ENCODE measurements at regions not wholly inside any gene's neighbourhood (a gene's known extent, or its start where the extent isn't known, plus 50 kb on each side); places are given as distances from the start of the nearest gene placed in this dataset.

- no peak for DNase-seq (ENCODE audit: low read depth)
Measured at GRCh38 chr22:49136041-49136815, 691.4 kb downstream of the BRD1 start.

- no peak for DNase-seq (ENCODE audit: low read depth)
Measured at GRCh38 chr22:49134076-49134475, 693.6 kb downstream of the BRD1 start.

- DNase-seq (ENCODE audit: low read depth): no peak
Measured at GRCh38 chr22:49133541-49133940, 694.1 kb downstream of the BRD1 start.

GRCh38 chr22:49132009-49132408 is 695.7 kb downstream of the BRD1 start:
- no peak for DNase-seq (ENCODE audit: low read depth)

GRCh38 chr22:49129736-49130135 is 697.9 kb downstream of the BRD1 start:
- DNase-seq (ENCODE audit: low read depth): no peak

DNA sequence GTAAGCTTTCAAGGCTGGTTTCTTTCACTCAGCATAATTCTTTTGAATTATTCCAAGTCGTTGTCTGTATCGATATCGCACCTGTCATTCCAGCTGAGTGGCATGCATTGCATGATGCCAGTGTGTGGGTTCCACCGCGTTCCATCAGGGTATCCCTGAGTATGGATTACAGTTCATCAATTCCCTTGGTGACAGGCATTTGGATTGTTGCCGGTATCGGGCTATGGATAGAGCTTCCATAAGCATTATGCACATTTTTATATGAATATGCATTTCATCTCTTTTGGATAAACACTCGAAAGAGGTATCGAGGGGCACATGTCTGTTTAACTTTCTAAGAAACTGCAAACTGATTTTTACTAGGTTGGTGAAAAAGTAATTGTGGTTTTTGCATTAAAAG is 698.8 kb downstream of the BRD1 start:
- DNase-seq (ENCODE audit: low read depth): no peak

GRCh38 chr22:49124608-49125007 is 703.1 kb downstream of the BRD1 start:
- DNase-seq (ENCODE audit: low read depth): no peak

DNA sequence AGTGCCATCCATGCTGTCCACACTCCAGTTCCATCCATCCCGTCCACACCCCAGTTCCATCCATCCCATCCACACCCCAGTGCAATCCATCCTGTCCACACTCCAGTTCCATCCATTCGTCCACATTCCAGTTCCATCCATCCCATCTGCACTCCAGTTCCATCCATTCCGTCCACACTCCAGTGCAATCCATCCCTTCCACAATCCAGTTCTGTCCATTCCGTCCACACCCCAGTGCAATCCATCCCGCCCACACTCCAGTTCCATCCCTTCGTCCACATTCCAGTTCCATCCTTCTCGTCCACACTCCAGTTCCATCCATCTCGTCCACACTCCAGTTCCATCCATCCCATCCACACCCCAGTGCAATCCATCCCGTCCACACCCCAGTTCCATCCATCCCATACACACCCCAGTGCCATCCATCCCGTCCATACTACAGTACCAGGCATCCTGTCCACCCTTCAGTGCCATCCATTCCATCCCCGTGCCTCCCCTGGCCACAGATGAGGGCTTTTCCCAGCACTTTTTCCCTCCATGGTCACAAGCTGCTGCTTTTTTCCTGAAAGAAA is 704.0 kb downstream of the BRD1 start:
- DNase-seq (ENCODE audit: low read depth): no peak

DNA sequence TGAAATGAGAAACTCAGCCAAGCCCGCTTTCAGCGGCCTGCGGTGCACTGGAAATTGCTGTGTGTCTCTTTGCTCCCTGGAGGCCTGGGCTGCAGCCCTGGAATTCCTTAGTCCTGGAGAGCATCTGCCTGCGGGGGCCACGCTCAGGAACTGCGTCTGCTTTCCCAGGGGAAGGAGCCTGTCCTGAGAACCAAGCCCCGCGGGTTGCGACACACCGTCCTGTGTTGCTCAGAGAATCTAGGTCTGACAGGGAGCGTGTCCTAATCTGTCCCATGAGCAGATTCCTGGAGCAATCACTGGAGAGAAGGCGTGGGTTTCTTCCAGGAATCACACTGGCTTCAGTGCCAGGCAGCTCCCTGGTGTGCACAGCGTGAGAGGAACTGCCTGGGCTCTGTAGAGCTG is 708.1 kb downstream of the BRD1 start:
- no peak for DNase-seq (ENCODE audit: low read depth)

DNA sequence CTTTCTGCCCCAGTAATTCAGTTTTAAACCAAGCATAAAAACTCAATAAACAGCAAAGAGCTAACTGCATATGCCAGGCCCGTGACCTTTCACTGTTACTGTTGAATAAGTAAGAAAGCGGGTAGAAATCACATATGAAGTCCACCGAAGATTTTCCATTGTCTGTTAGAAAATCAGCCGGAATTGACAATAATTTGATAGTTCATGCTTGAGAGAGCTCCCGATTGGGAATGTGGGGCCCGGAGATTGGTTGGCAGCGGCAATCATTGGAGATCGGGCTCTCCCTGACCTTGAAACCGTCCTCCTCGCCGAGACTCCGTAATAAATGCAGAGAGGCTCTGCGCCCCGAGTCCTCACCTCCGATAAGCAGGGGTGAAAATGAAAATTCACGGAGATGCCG is 709.6 kb downstream of the BRD1 start:
- no peak for DNase-seq (ENCODE audit: low read depth)

DNA sequence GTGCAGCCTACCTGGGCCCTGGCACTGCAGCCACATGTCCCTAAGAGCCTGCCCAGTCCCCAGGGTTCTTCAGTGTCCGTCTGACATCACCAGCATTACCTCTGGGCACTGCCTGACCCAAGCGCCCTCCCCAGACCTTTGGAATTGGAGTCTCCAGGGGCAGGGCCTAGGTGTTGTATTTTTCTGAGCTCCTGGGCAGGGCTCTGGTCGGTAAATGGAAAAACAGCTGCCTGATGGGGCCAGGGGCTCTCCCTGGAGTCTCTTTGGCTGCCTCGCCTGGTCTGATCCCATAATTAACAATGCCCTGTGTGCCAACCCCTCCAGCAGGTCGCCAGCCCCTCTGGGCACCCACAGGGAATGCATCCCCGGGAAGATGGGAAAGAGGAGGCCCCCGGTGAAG is 710.2 kb downstream of the BRD1 start:
- no peak for DNase-seq (ENCODE audit: low read depth)

DNA sequence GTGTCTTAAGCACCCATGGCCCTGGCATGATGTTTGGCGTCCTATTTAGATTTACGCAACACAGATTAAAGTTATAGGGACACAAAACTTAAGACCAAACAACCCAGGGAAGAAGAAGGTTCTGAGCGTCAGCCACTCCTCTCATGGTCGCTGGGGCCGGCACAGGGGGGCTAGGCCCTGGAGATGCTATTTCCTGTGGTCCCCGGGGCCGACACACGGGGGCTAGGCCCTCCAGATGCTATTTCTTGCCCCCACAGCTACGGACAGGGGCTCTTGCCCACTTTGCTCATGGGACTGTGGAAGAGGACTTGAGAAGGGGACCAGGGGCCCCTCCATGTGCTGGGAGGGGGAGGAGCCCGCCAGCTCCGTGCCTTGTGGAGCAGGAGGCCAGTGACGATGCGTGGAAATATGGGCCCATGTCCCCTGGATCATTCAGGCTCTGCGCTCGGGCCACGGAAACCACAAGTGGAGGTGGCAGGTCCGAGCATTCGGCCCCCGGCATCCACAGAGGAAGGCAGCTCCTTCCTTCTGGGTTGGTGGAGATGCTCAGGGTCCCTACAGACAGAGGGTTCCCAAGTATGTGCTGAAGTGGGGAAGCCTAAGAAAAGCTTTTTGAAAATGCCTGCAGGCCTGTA is 711.1 kb downstream of the BRD1 start:
- DNase-seq (ENCODE audit: low read depth): no peak

- DNase-seq (ENCODE audit: low read depth): no peak
Measured at GRCh38 chr22:49116021-49116420, 711.7 kb downstream of the BRD1 start.

DNA sequence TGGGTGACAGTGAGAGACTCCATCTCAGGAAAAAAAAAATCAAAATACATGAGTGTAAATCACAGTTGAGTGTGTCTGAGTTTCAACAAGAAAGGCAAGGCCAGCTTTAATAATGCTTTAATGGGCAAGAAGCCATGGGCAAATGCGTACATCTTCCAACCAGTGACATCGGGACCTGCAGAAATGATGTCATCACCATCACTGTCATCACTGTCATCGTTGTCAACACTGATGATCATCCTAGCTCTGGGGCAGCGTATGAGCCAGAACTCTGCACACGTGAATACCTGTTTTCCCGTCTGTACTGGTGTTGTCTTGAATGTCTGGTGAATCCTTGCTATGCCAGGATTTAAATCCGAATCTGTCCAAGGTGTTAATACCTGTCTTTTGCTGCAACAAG is 712.5 kb downstream of the BRD1 start:
- DNase-seq (ENCODE audit: low read depth): no peak

DNA sequence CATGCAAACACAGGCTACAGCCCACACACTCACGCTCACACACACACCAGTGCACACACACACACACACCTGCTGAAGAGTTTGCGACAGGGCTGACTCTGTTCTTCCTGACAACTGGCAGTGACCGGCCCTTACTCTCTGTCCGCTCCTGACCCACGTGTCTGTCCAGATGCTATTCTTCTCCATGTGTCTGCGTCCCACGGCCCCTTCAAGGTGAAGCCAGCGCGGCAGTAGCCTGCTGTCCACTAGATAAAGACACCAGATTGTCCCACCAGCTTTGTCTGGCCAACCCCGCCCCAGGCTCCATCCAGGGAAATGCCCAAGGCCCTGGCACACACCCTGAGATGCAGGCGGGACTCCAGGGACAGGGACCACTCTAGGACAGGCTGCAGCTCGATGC is 713.9 kb downstream of the BRD1 start:
- DNase-seq (ENCODE audit: low read depth): no peak

GRCh38 chr22:49112661-49113626 is 714.7 kb downstream of the BRD1 start:
- DNase-seq (ENCODE audit: low read depth): no peak

GRCh38 chr22:49112176-49112575 is 715.5 kb downstream of the BRD1 start:
- no peak for DNase-seq (ENCODE audit: low read depth)

DNA sequence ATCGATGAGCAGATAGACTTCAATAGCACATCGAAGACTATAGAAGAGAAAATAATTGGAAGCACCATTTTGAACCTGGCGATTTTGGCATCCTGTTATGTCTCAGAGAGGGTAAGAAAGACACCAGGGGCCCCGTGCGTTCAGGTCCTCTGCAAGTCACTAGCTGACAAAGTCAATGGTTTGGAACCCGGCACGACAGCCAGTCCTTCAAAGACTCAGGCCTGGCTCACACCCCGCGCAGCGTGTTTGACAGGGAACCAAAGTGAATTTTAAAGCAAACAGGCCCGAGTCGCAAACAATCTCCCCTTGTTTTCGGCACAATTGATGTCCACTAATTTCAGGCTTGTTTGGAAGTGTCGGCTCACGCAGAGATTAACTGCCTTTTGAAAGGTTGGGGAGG is 716.6 kb downstream of the BRD1 start:
- DNase-seq (ENCODE audit: low read depth): no peak

- DNase-seq (ENCODE audit: low read depth): no peak
Measured at GRCh38 chr22:49108636-49109315, 718.9 kb downstream of the BRD1 start.

DNA sequence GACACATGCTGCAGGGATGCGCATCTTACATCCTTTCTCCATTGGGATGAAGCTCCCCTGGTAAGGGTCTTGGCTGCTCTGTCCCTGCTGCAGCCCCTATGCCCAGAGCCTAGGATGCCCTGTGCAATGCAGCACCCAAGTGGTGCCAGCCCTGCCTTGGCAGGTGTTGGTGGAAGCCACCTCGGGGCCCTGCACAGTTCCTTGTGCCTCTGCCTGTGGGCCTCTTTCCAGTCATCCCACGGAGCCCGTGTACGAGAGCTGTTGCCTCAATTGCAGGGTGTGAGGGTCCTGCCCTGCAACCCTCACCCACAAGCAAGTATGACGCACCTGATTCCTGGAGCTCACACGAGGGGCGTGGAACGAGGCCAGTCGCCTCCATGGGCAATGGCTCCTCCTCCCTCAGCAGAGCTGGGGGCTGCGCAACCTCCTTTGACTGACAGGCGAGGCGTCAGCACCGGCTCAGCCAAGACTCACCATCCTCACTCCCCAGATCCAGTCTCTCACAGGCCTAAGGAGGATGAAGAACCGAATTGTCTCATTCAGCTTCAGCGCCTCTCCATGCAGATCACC is 719.6 kb downstream of the BRD1 start:
- DNase-seq (ENCODE audit: low read depth): no peak

DNA sequence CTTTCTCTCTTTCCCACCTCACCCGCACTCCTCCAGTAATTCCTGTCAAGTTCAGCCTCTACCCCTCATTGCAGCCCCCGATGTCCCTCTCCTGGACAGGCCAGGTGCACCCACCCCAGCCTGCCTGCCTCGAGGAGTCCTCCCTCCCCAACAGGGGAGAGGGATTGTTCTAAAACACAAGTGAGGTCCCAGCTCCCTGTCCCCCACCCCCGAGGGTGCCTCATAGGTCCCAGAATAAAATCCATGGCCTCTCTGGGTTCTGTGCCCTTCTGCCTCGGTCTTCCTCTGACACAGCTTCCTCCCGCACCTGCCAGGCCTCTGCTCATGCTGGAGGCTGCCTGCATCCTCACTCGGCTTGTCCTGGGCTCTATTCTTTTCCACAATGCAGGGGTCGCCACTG is 720.1 kb downstream of the BRD1 start:
- DNase-seq (ENCODE audit: low read depth): no peak

DNA sequence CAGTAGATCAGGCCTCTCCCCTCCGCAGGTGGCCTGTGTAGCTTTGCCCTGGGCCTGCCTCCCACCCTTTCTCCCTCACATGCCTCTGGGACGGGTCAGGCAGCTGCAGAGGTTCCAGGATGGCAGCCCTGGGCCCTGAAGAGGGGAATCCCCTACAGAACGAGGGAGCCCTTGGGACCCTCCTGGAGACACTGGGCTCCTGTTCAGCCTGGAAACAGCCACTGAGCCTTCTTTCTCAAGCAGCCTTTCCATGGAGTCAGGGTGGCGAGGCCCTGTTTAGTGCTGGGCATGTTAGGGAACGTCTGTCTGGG is 720.9 kb downstream of the BRD1 start:
- no peak for DNase-seq (ENCODE audit: low read depth)

Measured in GM04503 (cell line).